Inflammatory macrophage treated with lipopolysaccharide for 4 hours (primary cell): ENCODE measurements at regions not wholly inside any gene's neighbourhood (a gene's known extent, or its start where the extent isn't known, plus 50 kb on each side); places are given as distances from the start of the nearest gene placed in this dataset.
"Not testable (repeated sequence)": the region's sequence is repeated elsewhere in the genome, so short reads cannot be mapped to it uniquely, and the experiment has no call there.

Source experiments
- DNase-seq: peaks from one replicate; pipeline ENCODE4 v3.0.0-alpha.2; 2020

- DNase-seq: no peak
Measured at GRCh38 chr9:124084087-124084486, 72.5 kb downstream of the LHX2 start.

- no peak for DNase-seq
Measured at GRCh38 chr9:124087226-124087625, 75.7 kb downstream of the LHX2 start.

GRCh38 chr9:124088476-124088837 is 76.9 kb downstream of the LHX2 start:
- no peak for DNase-seq

- not testable (repeated sequence) for DNase-seq
Measured at GRCh38 chr9:124089631-124090488, 78.3 kb downstream of the LHX2 start.

DNA sequence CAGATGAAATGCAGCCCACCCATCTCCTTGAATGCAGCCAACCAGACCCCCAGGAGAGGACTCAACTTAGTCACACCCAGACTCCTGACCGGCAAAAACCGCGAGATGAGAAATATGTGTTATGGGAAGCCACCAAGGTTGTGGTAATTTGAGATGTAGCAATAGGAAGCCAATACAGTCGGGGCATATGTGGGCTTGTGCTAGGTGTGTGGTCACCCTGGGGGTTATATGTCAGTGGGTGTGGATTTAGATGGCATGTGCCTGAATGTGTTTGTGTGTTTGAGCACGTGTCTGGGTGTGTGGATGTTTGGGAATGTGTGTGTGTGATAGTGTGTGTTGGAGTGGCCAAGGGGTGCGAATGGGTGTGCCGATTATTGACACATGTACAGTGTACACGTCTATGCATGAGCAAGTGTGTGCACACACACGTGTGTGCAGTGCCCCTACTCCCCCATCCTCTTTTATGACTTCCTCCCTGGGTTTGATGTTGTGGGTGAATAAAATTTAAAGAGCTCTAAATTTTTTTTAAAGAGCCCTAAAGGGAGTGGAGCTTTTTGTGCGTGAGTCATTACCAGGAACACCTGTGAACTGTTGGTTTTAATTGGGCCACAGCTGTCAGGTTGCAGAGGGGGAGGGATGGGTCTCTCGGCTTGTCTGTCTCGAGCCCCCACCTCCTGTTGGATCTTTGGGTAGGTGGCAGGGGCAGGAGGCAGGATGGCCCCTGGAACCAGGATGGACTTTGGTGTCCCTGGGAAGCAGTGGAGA is 86.8 kb downstream of the LHX2 start:
- DNase-seq: no peak

DNA sequence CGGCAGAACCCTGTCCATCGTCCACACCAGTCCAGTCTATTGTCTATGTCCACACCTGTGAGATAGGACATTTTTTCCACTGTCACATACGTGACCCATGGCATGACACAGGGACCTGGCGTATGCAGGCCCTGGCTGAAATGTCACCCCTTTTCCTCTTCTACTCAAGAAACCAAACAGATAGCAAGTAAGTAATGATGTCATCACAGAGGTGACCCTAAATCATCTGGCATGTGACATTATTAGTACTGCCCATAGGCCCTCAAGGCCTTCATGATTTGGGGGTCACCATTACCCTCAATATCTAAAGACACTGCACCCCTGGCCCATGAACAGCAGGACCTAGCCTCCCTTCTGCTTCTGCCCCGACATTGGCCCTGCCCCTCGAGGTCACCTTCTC is 88.3 kb downstream of the LHX2 start:
- DNase-seq: no peak

DNA sequence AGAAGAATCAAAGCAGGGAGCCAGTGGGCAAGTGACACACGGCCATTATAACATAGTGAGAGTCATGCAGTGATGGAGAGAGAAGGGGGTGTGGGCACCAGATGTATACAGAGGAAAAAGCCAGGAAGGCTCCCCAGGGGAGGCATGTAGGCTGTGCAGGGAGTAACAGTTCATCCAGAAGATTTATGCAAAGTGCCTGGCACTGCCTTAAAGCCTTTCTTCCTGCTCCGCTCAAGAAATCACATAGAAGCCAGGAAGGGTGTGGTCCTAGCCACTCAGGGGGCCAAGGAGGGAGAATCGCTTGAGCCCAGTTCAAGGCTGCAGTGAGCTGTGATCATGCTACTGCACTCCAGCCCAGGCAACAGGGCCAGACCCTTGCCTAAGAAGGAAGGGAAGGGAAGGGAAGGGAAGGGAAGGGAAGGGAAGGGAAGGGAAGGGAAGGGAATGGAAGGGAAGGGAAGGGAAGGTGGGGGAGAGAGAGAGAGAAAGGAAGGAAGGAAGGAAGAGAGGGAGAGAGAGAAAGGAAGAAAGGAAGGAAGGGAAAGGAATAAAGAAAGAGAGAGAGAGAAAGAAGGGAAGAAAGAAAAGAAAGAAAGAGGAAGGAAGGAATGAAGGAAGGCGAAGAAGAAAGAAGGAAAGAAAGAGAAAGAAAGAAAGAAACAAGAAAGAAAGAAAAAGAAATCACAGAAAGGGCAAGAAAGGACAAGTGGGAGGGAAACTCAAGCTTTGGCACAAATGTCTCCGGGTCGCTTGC is 89.8 kb downstream of the LHX2 start:
- DNase-seq: no peak

DNA sequence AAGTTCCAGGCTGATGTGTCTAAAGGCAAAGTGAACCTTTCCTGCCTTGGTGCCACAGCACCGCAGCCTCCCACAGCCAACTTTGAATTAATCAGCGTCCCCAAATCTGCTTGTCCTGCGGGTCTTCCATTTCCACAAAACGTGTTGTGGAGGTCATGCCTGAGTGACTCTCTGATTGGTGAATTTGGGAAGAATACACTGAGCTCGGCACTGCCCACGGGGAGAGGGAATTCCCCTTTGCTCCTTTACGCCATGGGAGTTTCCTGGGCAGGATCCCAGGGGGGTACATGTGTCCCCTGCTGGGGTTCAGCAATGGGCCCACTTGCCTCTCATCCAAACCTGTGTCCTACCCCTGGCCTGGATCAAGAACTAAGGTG is 90.4 kb downstream of the LHX2 start:
- DNase-seq: no peak

DNA sequence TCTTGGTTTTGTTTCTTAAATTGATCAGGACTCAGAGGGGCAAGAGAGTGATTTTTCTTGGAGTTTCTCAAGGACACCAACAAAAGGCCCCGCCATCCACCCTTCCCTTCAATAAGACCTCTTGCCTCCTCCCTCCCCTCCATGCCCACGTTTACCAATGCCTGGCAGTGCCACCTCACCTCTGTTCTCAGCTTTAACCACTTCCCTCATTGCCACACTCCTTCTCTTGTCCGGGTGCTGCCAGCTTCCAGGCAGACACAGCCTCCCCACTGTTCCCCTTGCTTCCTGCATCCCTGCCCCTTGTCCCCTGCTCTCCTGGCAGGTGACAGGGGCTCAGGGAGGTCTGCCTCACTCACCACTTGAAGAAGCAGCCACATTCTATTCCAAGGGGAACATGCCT is 90.8 kb downstream of the LHX2 start:
- DNase-seq: no peak

DNA sequence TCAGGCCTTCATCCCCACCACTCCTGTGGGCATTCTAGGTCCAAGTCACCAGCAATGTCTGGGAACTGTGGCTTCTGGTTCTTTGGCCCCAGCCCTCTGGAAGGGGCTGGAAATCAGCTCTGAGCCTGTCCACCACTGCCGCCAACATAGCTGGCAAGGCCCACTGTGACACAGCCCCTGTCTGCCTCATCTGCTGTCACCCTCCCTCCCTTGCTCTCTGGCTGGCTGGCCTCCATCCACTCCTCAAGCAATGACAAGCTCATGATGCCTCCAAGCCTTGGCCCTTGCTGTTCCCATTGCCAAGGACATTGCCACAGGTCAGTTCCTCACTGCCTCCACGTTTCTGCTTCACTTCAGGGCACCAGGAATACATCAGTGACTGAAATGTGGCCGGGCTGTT is 93.7 kb downstream of the LHX2 start:
- DNase-seq: no peak

DNA sequence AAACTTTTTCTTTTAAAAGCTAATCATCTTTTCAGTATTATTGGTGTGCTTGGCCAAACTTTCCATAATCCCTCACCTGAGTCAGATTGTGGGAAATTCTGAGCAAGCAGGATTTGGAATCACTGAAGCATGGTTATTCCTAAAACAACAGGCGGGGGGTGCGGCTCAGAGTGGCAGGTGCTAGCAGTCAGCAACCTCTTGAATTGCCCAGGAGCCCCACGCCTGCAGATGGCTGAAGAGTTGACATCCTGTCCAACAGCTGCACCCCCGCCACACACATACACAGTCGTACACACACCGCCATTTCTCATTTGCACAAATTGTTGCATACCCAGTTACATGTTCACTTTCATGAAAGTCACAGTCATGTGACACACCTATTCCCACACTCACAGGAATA is 96.6 kb downstream of the LHX2 start:
- no peak for DNase-seq

DNA sequence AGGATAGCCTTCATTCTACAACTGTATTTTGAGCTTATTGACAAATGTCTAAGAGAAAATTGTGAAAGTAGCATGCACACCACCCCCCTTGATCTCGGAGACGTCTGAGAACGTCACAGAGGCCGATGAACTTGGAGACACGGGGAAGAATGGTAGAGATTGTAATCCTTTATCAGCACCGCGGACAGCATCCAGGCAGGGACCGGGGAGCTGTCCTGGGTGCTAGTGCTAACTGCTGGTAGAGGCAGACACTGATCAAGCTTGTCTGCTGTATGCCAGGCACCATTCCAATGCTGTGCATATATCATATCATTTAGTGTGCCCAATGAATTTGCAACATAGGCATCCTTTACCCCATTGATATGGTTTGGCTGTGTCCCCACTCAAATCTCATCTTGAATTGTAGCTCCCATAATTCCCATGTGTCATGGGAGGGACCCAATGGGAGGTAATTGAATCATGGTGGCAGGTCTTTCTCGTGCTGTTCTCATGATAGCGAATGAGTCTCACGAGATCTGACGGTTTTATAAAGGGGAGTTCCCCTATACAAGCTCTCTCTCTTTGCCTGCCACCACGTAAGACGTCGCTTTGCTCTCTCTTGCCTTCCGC is 98.8 kb downstream of the LHX2 start:
- DNase-seq: peak; percentile 31

GRCh38 chr9:124116683-124117363 is 105.3 kb downstream of the LHX2 start:
- DNase-seq: no peak

GRCh38 chr9:124118894-124119293 is 107.3 kb downstream of the LHX2 start:
- no peak for DNase-seq

DNA sequence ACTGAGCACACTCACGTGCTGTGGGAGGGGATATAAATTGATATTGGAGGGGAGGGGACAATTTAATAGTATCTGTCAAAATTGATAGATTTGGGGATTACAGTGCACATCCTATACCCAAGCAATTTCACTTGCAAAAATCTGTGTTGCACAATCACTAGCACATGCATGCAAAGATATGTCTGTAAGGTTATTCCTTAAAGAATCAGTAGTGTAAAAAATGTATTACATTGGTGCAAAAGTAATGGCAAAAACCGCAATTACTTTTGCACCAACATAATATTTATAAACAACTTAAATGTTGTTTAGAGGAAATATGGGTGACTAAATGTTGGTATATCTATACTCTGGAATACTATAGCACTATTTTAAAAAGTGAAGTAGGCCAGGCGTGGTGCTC is 108.7 kb downstream of the LHX2 start:
- no peak for DNase-seq

- no peak for DNase-seq
Measured at GRCh38 chr9:124121725-124122124, 110.2 kb downstream of the LHX2 start.

DNA sequence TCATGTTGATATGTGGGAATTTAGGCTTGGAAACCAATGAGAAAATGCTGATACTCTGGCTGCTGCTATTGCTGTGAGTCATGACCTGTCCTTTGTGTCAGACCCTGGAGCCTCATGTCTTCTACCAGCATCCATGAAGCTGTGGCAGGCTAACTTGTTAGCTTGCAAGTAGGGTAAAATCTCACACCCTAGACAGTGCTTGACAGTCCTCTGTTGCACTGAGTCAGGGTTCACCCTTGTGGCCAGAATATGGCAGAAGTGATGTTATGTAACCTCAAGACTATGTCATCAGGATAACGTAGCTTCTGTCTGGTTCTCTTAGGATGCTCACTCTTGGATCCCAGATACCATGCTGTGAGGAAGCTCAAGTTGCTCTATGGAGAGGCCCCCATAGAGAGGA is 110.8 kb downstream of the LHX2 start:
- DNase-seq: peak; percentile 44

DNA sequence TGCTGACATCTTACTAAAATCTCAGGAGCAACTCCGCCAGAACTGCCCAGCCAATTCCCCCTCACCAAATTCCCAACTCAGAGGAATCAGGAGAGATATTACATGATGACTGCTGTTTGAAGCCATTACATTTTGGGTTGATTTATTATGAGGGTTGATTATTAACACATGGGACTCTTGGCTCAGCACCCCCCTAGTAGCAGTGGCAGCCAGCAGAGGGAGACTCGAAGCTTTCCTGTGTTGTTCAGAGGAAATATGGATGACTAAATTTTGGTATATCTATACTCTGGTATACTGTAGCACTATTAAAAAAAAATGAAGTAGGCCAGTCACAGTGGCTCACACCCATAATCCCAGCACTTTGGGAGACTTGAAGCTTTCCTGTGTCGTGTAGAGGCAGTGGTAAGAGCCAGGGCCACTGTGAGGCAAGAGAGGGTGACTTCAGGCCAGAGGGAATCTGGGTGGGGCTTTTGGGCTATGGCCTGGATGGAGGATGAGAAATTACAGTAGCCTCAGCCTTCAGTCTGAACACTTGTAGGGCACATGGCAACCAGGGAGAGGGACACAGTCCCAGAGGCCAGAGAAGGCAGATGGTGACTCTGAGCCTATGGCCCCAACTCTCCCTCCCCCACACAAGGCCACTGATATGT is 111.4 kb downstream of the LHX2 start:
- DNase-seq: no peak

GRCh38 chr9:124123621-124124020 is 112.1 kb downstream of the LHX2 start:
- peak; percentile 71 for DNase-seq

- DNase-seq: no peak
Measured at GRCh38 chr9:124124729-124125650, 113.4 kb downstream of the LHX2 start.

DNA sequence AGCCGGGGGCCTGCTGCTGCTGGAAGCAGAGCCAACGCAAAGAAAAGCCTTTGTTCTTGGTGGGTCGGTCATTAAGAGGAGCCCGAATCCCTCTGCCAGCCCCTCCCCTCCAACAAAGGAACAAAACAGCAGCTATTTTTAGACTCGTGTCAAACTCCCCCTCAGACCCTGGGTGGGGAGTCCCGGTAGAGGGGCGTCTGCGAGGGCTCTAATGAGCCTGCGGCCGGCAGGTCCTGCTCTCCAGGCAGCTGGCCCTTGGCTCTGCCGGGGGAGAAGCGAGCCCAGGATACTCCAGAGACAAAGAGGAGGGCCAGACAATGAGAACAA is 114.0 kb downstream of the LHX2 start:
- DNase-seq: no peak
